HCT116 (cell line): ENCODE measurements at regions not wholly inside any gene's neighbourhood (a gene's known extent, or its start where the extent isn't known, plus 50 kb on each side); places are given as distances from the start of the nearest gene placed in this dataset.

Experiments used
- ATAC-seq: fragments of 200-7000 bp; cut with Tn5 transposase; 2 replicates; pipeline ENCODE4 v1.9.1; 2020; ENCODE audit warnings: mild to moderate bottlenecking, moderate library complexity
- BruUV-seq: library from RNA; stranded (reverse); fragments of 400-500 nt; replicated peaks from 2 replicates; lab custom pipeline; 2021; lab: Mats Ljungman, UMichigan
- CTCF ChIA-PET: fragments of 300-600 bp; sonication (Branson Sonifier 250); formaldehyde crosslinking; loops from one replicate; lab custom pipeline; 2021; ENCODE audit warnings: antibody characterized with exemption; lab: Charles Lee
- POLR2A ChIA-PET: fragments of 300-600, 350-600 bp; sonication (Branson Sonifier 250); formaldehyde crosslinking; loops from one replicate; lab custom pipeline; 2021; ENCODE audit warnings: antibody characterized with exemption; lab: Charles Lee
- RAD21 ChIA-PET, 2 experiments: fragments of 300-600 bp; sonication (Branson Sonifier 250); formaldehyde crosslinking; loops; one replicate each; lab custom pipeline; 2023; ENCODE audit warnings: low total read pairs in 2 of 2; ENCODE audit not compliant: uncharacterized antibody in 2 of 2, unreplicated experiment in 2 of 2, low non-redundant PET in 1 of 2; lab: Charles Lee
- DNase-seq: peaks from one replicate; pipeline ENCODE4 v3.0.0-alpha.2; 2010; ENCODE audit warnings: low read depth, low spot score
- H2AFZ ChIP-seq: fragments of 200-600 bp; shearing (Covaris generic), sonication (generic); 2 replicates; pipeline ENCODE4 v1.6.1; 2017; ENCODE audit warnings: low read depth, mixed run types, mixed read lengths, antibody characterized with exemption, low read length; ENCODE audit not compliant: poor library complexity, severe bottlenecking
- H3K27ac ChIP-seq: 2 replicates; pipeline ENCODE4 v1.5.1; 2012; ENCODE audit warnings: low read depth, low read length
- H3K27me3 ChIP-seq: fragments of 200-600 bp; sonication (generic); 2 replicates; pipeline ENCODE4 v1.6.1; 2016; ENCODE audit warnings: mixed run types, low read length, mixed read lengths; ENCODE audit not compliant: insufficient read depth
- H3K36me3 ChIP-seq, 2 experiments: fragments of 200-500 bp in 1 of 2; fragments of 200-600 bp in 1 of 2; sonication (Bioruptor generic) in 1 of 2; sonication (generic) in 1 of 2; 2 replicates each; pipeline versions ENCODE4 v1.5.1 to v1.6.1; 2014 to 2016; ENCODE audit warnings: low read length in 2 of 2, inconsistent platforms in 1 of 2, mixed read lengths in 1 of 2, mixed run types in 1 of 2; ENCODE audit not compliant: insufficient read depth in 2 of 2, control insufficient read depth in 1 of 2
- H3K4me1 ChIP-seq, 2 experiments: fragments of 200-600 bp in 1 of 2; sonication (generic) in 1 of 2; 2 replicates each; pipeline versions ENCODE4 v1.5.1 to v1.6.1; 2012 to 2017; ENCODE audit warnings: low read length in 2 of 2, inconsistent platforms in 1 of 2, mild to moderate bottlenecking in 1 of 2, mixed read lengths in 1 of 2, mixed run types in 1 of 2, moderate library complexity in 1 of 2; ENCODE audit not compliant: insufficient read depth in 2 of 2, control insufficient read depth in 1 of 2
- H3K4me2 ChIP-seq: fragments of 200-600 bp; sonication (generic); 2 replicates; pipeline ENCODE4 v1.6.1; 2017; ENCODE audit warnings: mixed run types, low read length, mixed read lengths
- H3K4me3 ChIP-seq, 2 experiments: fragments of 200-600 bp in 1 of 2; sonication (generic) in 1 of 2; replicated peaks in 1 of 2; 2 replicates each; pipeline ENCODE4 v1.5.1; 2011 to 2016; ENCODE audit warnings: low read length in 2 of 2, control low read depth in 1 of 2, low read depth in 1 of 2, mild to moderate bottlenecking in 1 of 2, mixed read lengths in 1 of 2, mixed run types in 1 of 2
- H3K79me2 ChIP-seq: fragments of 200-600 bp; sonication (generic); 2 replicates; pipeline ENCODE4 v1.6.1; 2017; ENCODE audit warnings: mild to moderate bottlenecking, mixed run types, low read length, moderate library complexity, mixed read lengths; ENCODE audit not compliant: insufficient read depth
- H3K9ac ChIP-seq: fragments of 200-600 bp; sonication (generic); 2 replicates; pipeline ENCODE4 v1.6.1; 2016; ENCODE audit warnings: low read length, mixed read lengths
- H3K9me2 ChIP-seq: fragments of 200-600 bp; sonication (generic), shearing (Covaris generic); 2 replicates; pipeline ENCODE4 v1.6.1; 2017; ENCODE audit warnings: mixed run types, mild to moderate bottlenecking, moderate library complexity; ENCODE audit not compliant: insufficient read depth
- H3K9me3 ChIP-seq, 2 experiments: fragments of 200-500 bp in 1 of 2; fragments of 200-600 bp in 1 of 2; sonication (Bioruptor generic) in 1 of 2; sonication (generic) in 1 of 2; 2 replicates each; pipeline ENCODE4 v1.6.1; 2014 to 2017; ENCODE audit warnings: low read length in 2 of 2, mixed read lengths in 2 of 2, inconsistent platforms in 1 of 2, low read depth in 1 of 2, mild to moderate bottlenecking in 1 of 2, mixed run types in 1 of 2, moderate library complexity in 1 of 2; ENCODE audit not compliant: control insufficient read depth in 1 of 2, insufficient read depth in 1 of 2
- H4K20me1 ChIP-seq: fragments of 200-600 bp; sonication (generic), shearing (Covaris generic); 2 replicates; pipeline ENCODE4 v1.6.1; 2017; ENCODE audit warnings: mixed run types, mild to moderate bottlenecking, moderate library complexity; ENCODE audit not compliant: insufficient read depth
- ATF3 ChIP-seq: IDR thresholded peaks from 2 replicates; pipeline ENCODE4 v1.6.1; 2012
- CBX3 ChIP-seq: IDR thresholded peaks from 2 replicates; pipeline ENCODE4 v1.6.1; 2012; ENCODE audit warnings: low read depth
- CEBPB ChIP-seq: IDR thresholded peaks from 2 replicates; pipeline ENCODE4 v1.6.1; 2012; ENCODE audit warnings: low read depth
- EGR1 ChIP-seq: IDR thresholded peaks from 2 replicates; pipeline ENCODE4 v1.6.1; 2012; ENCODE audit warnings: low read depth
- ELF1 ChIP-seq: IDR thresholded peaks from 2 replicates; pipeline ENCODE4 v1.6.1; 2012; ENCODE audit warnings: low read depth, borderline replicate concordance
- EZH2 ChIP-seq: fragments of 200-600 bp; sonication (generic); IDR thresholded peaks from 2 replicates; pipeline ENCODE4 v1.6.1; 2017; ENCODE audit warnings: antibody characterized with exemption, mixed run types
- EZH2phosphoT487 ChIP-seq: fragments of 200-600 bp; IDR thresholded peaks from 2 replicates; pipeline ENCODE4 v1.6.1; 2018; ENCODE audit warnings: antibody characterized with exemption, borderline replicate concordance
- FOSL1 ChIP-seq: IDR thresholded peaks from 2 replicates; pipeline ENCODE4 v1.6.1; 2012; ENCODE audit warnings: low read depth
- JUND ChIP-seq: IDR thresholded peaks from 2 replicates; pipeline ENCODE4 v1.6.1; 2012
- MAX ChIP-seq: IDR thresholded peaks from 2 replicates; pipeline ENCODE4 v1.6.1; 2012
- POLR2A ChIP-seq: IDR thresholded peaks from 2 replicates; pipeline ENCODE4 v1.7.0; 2011; ENCODE audit warnings: borderline replicate concordance; ENCODE audit not compliant: insufficient read depth, insufficient read length; ENCODE audit errors: extremely low read depth
- POLR2AphosphoS5 ChIP-seq: IDR thresholded peaks from 2 replicates; pipeline ENCODE4 v1.6.1; 2011; ENCODE audit warnings: mild to moderate bottlenecking, low read depth, low read length, moderate library complexity
- RAD21 ChIP-seq: IDR thresholded peaks from 2 replicates; pipeline ENCODE4 v1.6.1; 2012; ENCODE audit warnings: low read depth, mild to moderate bottlenecking
- SP1 ChIP-seq: IDR thresholded peaks from 2 replicates; pipeline ENCODE4 v1.6.1; 2012; ENCODE audit warnings: low read depth
- YY1 ChIP-seq: IDR thresholded peaks from 2 replicates; pipeline ENCODE4 v1.6.1; 2011; ENCODE audit warnings: low read length, low read depth, moderate library complexity, mild to moderate bottlenecking; ENCODE audit not compliant: insufficient replicate concordance; ENCODE audit errors: extremely low read depth
- ZNF274 ChIP-seq: fragments of 200-500 bp; sonication (Bioruptor generic); IDR thresholded peaks from 2 replicates; pipeline ENCODE4 v1.6.1; 2014; ENCODE audit warnings: mild to moderate bottlenecking, low read depth, low read length, inconsistent platforms
- intact Hi-C: fragments of 100-400 bp; cut with micrococcal nuclease; formaldehyde crosslinking; loops from 2 replicates; pipeline ENCODE4 v1.10.0; 2022
- TF ChIP-seq, protein P1 (sequence below), 3 experiments: fragments of 200-600 bp in 1 of 3; sonication (generic) in 1 of 3; IDR thresholded peaks in 2 of 3; conservative IDR thresholded peaks in 1 of 3; 2 replicates each; pipeline ENCODE4 v1.5.1; 2012 to 2017; ENCODE audit warnings: low read depth in 2 of 3, low read length in 2 of 3, antibody characterized with exemption in 1 of 3, borderline replicate concordance in 1 of 3, control low read depth in 1 of 3, mild to moderate bottlenecking in 1 of 3, mixed read lengths in 1 of 3, mixed run types in 1 of 3, moderate library complexity in 1 of 3; ENCODE audit not compliant: insufficient read depth in 1 of 3

DNA sequence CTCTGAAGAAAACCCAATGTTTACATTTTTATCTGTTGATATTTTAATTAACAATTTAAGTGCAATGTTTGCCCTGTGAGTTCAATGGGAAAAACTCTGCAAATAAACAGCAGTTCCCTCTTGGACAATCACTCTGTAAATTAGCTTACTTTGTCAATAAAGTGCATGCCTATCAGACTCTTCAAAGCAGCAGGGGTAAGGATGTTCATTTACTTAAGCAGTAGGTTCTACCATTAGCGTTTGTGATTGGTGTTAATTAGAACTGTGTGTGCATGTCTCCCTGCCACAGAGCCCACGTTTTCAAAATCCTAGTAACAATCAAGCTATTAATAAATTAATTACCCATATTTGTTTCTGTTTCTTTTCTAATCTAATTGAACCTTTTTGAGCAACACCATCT, 1921.6 kb upstream of the WWC1 start:
- no peak overlapping the region for H3K4me2 ChIP-seq
- no peak overlapping the region for H2AFZ ChIP-seq
- TF ChIP-seq ZNF274 (no peak), SP1 (no peak)
- TF ChIP-seq, all 23 proteins: peak for 0
- ChIA-PET RAD21 (no interaction called here), CTCF (no interaction called here), POLR2A (no interaction called here)
- Histone ChIP-seq H3K4me3 (no peak overlapping the region), H3K36me3 (no peaks in the 10 kb centered on the region), H3K79me2 (no peaks in the 10 kb centered on the region), H3K9me3 (peaks cover 3 to 11% of the 10 kb centered on the region in 2 experiments; a peak in 2 of 4 replicates), H3K4me1 (no peaks in the 10 kb centered on the region), H3K9me2 (no peaks in the 10 kb centered on the region), H4K20me1 (no peaks in the 10 kb centered on the region), H3K9ac (no peak overlapping the region), H3K27me3 (no peaks in the 10 kb centered on the region), H3K27ac (no peak overlapping the region)
- intact Hi-C loops = no loop called here
- no TSS peak for BruUV-seq
- DNase-seq (no peak), ATAC-seq (no peak)

DNA sequence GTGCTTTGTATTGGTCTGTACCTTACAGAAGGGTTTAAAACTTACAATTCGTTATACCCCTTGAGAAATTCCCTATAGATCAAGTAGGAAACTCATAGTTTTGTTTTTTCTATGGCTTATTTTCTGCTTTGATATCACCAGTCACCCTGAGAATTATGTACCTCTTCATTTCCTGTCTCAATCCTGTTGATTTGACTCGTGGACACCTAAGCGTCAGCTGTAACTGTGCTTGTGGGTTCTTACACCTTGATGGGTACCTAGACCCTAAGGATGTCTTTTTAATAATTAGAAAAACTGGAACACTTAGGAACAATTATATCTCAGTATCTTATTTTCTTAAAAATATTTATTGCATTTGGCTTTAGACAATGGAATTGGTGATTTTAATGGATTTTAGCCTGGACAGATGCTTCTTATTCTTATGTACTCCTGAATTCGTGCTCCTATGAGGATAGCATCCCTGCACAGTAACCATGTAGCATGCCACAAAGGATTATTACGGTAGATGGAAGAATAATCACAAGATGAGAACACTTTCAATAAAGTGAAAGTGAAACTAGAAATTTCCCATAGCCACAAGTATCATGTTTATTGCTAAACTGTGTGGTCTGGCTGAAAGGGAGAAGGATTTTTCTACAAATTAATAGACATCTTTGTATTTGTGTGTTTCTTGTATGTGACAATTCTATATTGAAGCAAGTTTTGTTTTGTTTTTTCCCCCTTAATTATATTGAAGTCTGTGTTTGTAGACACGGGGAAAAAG, 1920.3 kb upstream of the WWC1 start:
- ChIA-PET CTCF (no interaction called here), RAD21 (no interaction called here), POLR2A (no interaction called here)
- no peak overlapping the region for H3K4me3 ChIP-seq
- no peaks in the 10 kb centered on the region for H4K20me1 ChIP-seq
- no peak overlapping the region for H3K27ac ChIP-seq
- DNase-seq (no peak), ATAC-seq (no peak)
- H3K36me3 ChIP-seq = no peaks in the 10 kb centered on the region
- H3K9ac ChIP-seq = no peak overlapping the region
- H3K27me3 ChIP-seq = no peaks in the 10 kb centered on the region
- no peak overlapping the region for H2AFZ ChIP-seq
- H3K9me2 ChIP-seq = no peaks in the 10 kb centered on the region
- intact Hi-C loops = no loop called here
- no peaks in the 10 kb centered on the region for H3K4me1 ChIP-seq
- BruUV-seq = no TSS peak
- H3K4me2 ChIP-seq = no peak overlapping the region
- no peaks in the 10 kb centered on the region for H3K79me2 ChIP-seq
- peaks cover 3 to 13% of the 10 kb centered on the region in 2 experiments; a peak in 2 of 4 replicates for H3K9me3 ChIP-seq
- TF ChIP-seq ATF3 (no peak), POLR2AphosphoS5 (no peak), SP1 (no peak), MAX (no peak), EZH2 (no peak), ELF1 (no peak), EGR1 (no peak), RAD21 (no peak), CBX3 (no peak), JUND (no peak), YY1 (no peak), POLR2A (no peak), EZH2phosphoT487 (no peak), CEBPB (no peak), ZNF274 (no peak), FOSL1 (no peak)
- TF ChIP-seq, protein P1, sequence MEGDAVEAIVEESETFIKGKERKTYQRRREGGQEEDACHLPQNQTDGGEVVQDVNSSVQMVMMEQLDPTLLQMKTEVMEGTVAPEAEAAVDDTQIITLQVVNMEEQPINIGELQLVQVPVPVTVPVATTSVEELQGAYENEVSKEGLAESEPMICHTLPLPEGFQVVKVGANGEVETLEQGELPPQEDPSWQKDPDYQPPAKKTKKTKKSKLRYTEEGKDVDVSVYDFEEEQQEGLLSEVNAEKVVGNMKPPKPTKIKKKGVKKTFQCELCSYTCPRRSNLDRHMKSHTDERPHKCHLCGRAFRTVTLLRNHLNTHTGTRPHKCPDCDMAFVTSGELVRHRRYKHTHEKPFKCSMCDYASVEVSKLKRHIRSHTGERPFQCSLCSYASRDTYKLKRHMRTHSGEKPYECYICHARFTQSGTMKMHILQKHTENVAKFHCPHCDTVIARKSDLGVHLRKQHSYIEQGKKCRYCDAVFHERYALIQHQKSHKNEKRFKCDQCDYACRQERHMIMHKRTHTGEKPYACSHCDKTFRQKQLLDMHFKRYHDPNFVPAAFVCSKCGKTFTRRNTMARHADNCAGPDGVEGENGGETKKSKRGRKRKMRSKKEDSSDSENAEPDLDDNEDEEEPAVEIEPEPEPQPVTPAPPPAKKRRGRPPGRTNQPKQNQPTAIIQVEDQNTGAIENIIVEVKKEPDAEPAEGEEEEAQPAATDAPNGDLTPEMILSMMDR (IDR thresholded peaks at IDR 0.05 in 2 of 3, conservative IDR thresholded peaks at IDR 0.05 in 1 of 3; ENCODE audit: borderline replicate concordance in 1 of 3, insufficient read depth in 1 of 3, low read depth in 2 of 3, low read length in 2 of 3) = no peak
